CD14-positive monocyte (primary cell): ENCODE measurements at regions not wholly inside any gene's neighbourhood (a gene's known extent, or its start where the extent isn't known, plus 50 kb on each side); places are given as distances from the start of the nearest gene placed in this dataset.

ENCODE experiments used
- DNase-seq, 3 donors: peaks; one replicate each; pipeline ENCODE4 v3.0.0-alpha.2; 2011 to 2022
- H2AFZ ChIP-seq: 2 replicates; pipeline ENCODE4 v1.6.0; 2012; ENCODE audit warnings: mild to moderate bottlenecking, low read depth, low read length, inconsistent platforms; ENCODE audit not compliant: insufficient read depth, poor library complexity, severe bottlenecking
- H3K27ac ChIP-seq, 2 donors: 1 replicate in 1 of 2; 2 replicates in 1 of 2; pipeline ENCODE4 v1.5.1; 2012 to 2013; ENCODE audit warnings: low read length in 2 of 2, control low read depth in 1 of 2, inconsistent platforms in 1 of 2, low read depth in 1 of 2, mild to moderate bottlenecking in 1 of 2
- H3K27me3 ChIP-seq, 2 donors: one replicate each; pipeline versions ENCODE4 v1.6.0 to v1.6.1; 2011 to 2013; ENCODE audit warnings: low read length in 2 of 2; ENCODE audit not compliant: control insufficient read depth in 2 of 2, insufficient read depth in 2 of 2
- H3K36me3 ChIP-seq, 2 donors: replicated peaks in 1 of 2; 1 replicate in 1 of 2; 2 replicates in 1 of 2; pipeline versions ENCODE4 v1.5.1 to v1.6.1; 2012 to 2013; ENCODE audit warnings: low read length in 2 of 2, control low read depth in 1 of 2, inconsistent platforms in 1 of 2, mild to moderate bottlenecking in 1 of 2; ENCODE audit not compliant: insufficient read depth in 2 of 2, control insufficient read depth in 1 of 2
- H3K4me1 ChIP-seq, 2 donors: 1 replicate in 1 of 2; 2 replicates in 1 of 2; pipeline versions ENCODE4 v1.5.1 to v1.6.1; 2012 to 2013; ENCODE audit warnings: low read length in 2 of 2, control low read depth in 1 of 2, inconsistent platforms in 1 of 2, mild to moderate bottlenecking in 1 of 2, moderate library complexity in 1 of 2; ENCODE audit not compliant: insufficient read depth in 2 of 2, control insufficient read depth in 1 of 2
- H3K4me2 ChIP-seq: replicated peaks from 2 replicates; pipeline ENCODE3; 2012; ENCODE audit warnings: low read length, moderate library complexity, mild to moderate bottlenecking; ENCODE audit not compliant: poor library complexity, severe bottlenecking; ENCODE audit errors: extremely low read depth
- H3K4me3 ChIP-seq, 3 experiments: fragments of 200-600 bp in 1 of 3; sonication (generic) in 1 of 3; replicated peaks in 1 of 3; 1 replicate in 2 of 3; 2 replicates in 1 of 3; pipeline ENCODE4 v1.5.1; 2011 to 2013; ENCODE audit warnings: low read length in 3 of 3, mild to moderate bottlenecking in 3 of 3, control low read depth in 2 of 3, low read depth in 2 of 3, inconsistent platforms in 1 of 3, moderate library complexity in 1 of 3
- H3K79me2 ChIP-seq: 2 replicates; pipeline ENCODE4 v1.6.0; 2012; ENCODE audit warnings: mild to moderate bottlenecking, control low read depth, inconsistent platforms, low read length, moderate library complexity; ENCODE audit not compliant: insufficient read depth
- H3K9ac ChIP-seq: 2 replicates; pipeline ENCODE4 v1.6.0; 2017; ENCODE audit warnings: low read length, mild to moderate bottlenecking; ENCODE audit not compliant: insufficient read depth, poor library complexity, severe bottlenecking
- H3K9me3 ChIP-seq, 2 donors: replicated peaks in 1 of 2; 1 replicate in 1 of 2; 2 replicates in 1 of 2; pipeline versions ENCODE4 v1.5.1 to v1.6.1; 2012 to 2013; ENCODE audit warnings: low read length in 2 of 2, control low read depth in 1 of 2; ENCODE audit not compliant: control insufficient read depth in 1 of 2, insufficient read depth in 1 of 2
- H4K20me1 ChIP-seq: 2 replicates; pipeline ENCODE4 v1.6.0; 2012; ENCODE audit warnings: mild to moderate bottlenecking, low read length, control low read depth, moderate library complexity; ENCODE audit not compliant: insufficient read depth
- H3K27ac Mint-ChIP-seq, 7 donors: one replicate each; pipeline ENCODE4 v1.8.0; 2020; ENCODE audit warnings: mild to moderate bottlenecking in 7 of 7, mixed read lengths in 7 of 7, moderate library complexity in 6 of 7, inconsistent platforms in 2 of 7
- H3K27me3 Mint-ChIP-seq, 3 donors: one replicate each; pipeline ENCODE4 v1.8.0; 2021 to 2022; ENCODE audit warnings: low read depth in 3 of 3, mild to moderate bottlenecking in 3 of 3, mixed read lengths in 3 of 3, moderate library complexity in 3 of 3, inconsistent platforms in 1 of 3
- H3K36me3 Mint-ChIP-seq, 2 donors: one replicate each; pipeline ENCODE4 v1.8.0; 2020; ENCODE audit warnings: mixed read lengths in 2 of 2, inconsistent platforms in 1 of 2, mild to moderate bottlenecking in 1 of 2
- H3K4me1 Mint-ChIP-seq: one replicate; pipeline ENCODE4 v1.8.0; 2020; ENCODE audit warnings: mild to moderate bottlenecking, mixed read lengths
- H3K4me3 Mint-ChIP-seq, 2 donors: one replicate each; pipeline ENCODE4 v1.8.0; 2020; ENCODE audit warnings: mild to moderate bottlenecking in 2 of 2, mixed read lengths in 2 of 2, moderate library complexity in 1 of 2
- H3K9me3 Mint-ChIP-seq, 7 donors: one replicate each; pipeline ENCODE4 v1.8.0; 2020 to 2022; ENCODE audit warnings: mixed read lengths in 7 of 7, mild to moderate bottlenecking in 6 of 7, moderate library complexity in 6 of 7, inconsistent platforms in 2 of 7
- WGBS: methylation state at CpG from one replicate; pipeline ENCODE4 v1.1.5; 2013; ENCODE audit warnings: missing lambda C conversion rate; ENCODE audit not compliant: insufficient coverage; 5-methylcytosine and 5-hydroxymethylcytosine counted together
- intact Hi-C, 2 donors: fragments of 100-400 bp; cut with micrococcal nuclease; formaldehyde crosslinking; loops; one replicate each; pipeline versions ENCODE4 v1.15.0 to v1.15.1; 2023
- TF ChIP-seq, protein P1 (sequence below): fragments of 200-600 bp; IDR thresholded peaks from one replicate; pipeline ENCODE4 v1.8.0; 2022; ENCODE audit warnings: antibody characterized with exemption, mild to moderate bottlenecking

GRCh38 chr3:11903447-11903846 lies 56.8 kb upstream of the TAMM41 start:
- Histone ChIP-seq H3K79me2 (no peaks in the 10 kb centered on the region), H3K9ac (no peak overlapping the region), H3K27me3 (no peaks in the 10 kb centered on the region), H3K4me2 (no peak overlapping the region), H4K20me1 (no peaks in the 10 kb centered on the region), H3K4me1 (no peaks in the 10 kb centered on the region), H3K27ac (no peak overlapping the region), H3K9me3 (no peaks in the 10 kb centered on the region), H2AFZ (no peak overlapping the region), H3K36me3 (no peaks in the 10 kb centered on the region), H3K4me3 (no peak overlapping the region)
- no peak overlapping the region for H3K4me3 Mint-ChIP-seq
- peaks cover 0 to 3% (median 0%) of the 10 kb centered on the region in 7 donors for H3K9me3 Mint-ChIP-seq
- TF ChIP-seq, protein P1, sequence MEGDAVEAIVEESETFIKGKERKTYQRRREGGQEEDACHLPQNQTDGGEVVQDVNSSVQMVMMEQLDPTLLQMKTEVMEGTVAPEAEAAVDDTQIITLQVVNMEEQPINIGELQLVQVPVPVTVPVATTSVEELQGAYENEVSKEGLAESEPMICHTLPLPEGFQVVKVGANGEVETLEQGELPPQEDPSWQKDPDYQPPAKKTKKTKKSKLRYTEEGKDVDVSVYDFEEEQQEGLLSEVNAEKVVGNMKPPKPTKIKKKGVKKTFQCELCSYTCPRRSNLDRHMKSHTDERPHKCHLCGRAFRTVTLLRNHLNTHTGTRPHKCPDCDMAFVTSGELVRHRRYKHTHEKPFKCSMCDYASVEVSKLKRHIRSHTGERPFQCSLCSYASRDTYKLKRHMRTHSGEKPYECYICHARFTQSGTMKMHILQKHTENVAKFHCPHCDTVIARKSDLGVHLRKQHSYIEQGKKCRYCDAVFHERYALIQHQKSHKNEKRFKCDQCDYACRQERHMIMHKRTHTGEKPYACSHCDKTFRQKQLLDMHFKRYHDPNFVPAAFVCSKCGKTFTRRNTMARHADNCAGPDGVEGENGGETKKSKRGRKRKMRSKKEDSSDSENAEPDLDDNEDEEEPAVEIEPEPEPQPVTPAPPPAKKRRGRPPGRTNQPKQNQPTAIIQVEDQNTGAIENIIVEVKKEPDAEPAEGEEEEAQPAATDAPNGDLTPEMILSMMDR: no peak
- H3K27ac Mint-ChIP-seq: no peak overlapping the region
- H3K4me1 Mint-ChIP-seq: no peaks in the 10 kb centered on the region
- WGBS: 100% methylated on average over 4 of the region's 6 CpGs
- H3K36me3 Mint-ChIP-seq: no peaks in the 10 kb centered on the region
- no peak for DNase-seq
- intact Hi-C loops: no loop called here
- H3K27me3 Mint-ChIP-seq: peaks cover 0 to 10% (median 3%) of the 10 kb centered on the region in 3 donors

DNA sequence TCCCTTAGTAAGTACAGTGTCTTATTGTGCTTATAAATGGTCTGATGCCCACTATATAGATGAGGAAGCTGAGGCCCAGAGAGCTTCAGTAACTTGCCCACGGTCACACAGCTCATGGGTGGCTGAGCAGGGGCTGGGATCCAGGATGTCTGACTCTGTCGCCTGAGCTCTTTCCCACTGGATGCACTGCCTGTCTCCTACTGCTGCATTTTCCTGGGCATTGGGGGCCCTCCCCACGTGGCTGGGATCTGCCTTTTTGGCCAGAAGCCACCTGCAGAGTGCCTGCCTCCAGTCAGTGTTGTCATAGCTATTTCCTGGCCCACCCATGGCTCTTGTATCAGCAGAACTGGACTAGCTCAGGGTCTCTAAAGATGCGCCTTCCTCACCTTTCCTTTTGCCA lies 57.5 kb upstream of the TAMM41 start:
- intact Hi-C loops: no loop called here
- 69% methylated on average over 3 of the region's 4 CpGs for WGBS
- TF ChIP-seq, protein P1: no peak
- Mint-ChIP-seq H3K9me3 (peaks cover 0 to 3% (median 0%) of the 10 kb centered on the region in 7 donors), H3K36me3 (no peaks in the 10 kb centered on the region), H3K4me1 (no peaks in the 10 kb centered on the region), H3K27ac (no peak overlapping the region), H3K27me3 (peaks cover 1 to 10% (median 2%) of the 10 kb centered on the region in 3 donors), H3K4me3 (no peak overlapping the region)
- Histone ChIP-seq H4K20me1 (no peaks in the 10 kb centered on the region), H3K27me3 (no peaks in the 10 kb centered on the region), H3K4me1 (no peaks in the 10 kb centered on the region), H3K9ac (no peak overlapping the region), H3K79me2 (no peaks in the 10 kb centered on the region), H3K9me3 (no peaks in the 10 kb centered on the region), H3K27ac (no peak overlapping the region), H3K36me3 (no peaks in the 10 kb centered on the region), H2AFZ (no peak overlapping the region), H3K4me3 (no peak overlapping the region), H3K4me2 (no peak overlapping the region)
- no peak for DNase-seq
